Kidney glomerular epithelial cell (primary cell): ENCODE measurements at regions not wholly inside any gene's neighbourhood (a gene's known extent, or its start where the extent isn't known, plus 50 kb on each side); places are given as distances from the start of the nearest gene placed in this dataset.
A peak's percentile ranks its signal among the peaks of the same experiment; 100 is the strongest.

Experiments used
- DNase-seq: peaks from one replicate; lab custom pipeline; 2025; lab: John Stamatoyannopoulos, UW

DNA sequence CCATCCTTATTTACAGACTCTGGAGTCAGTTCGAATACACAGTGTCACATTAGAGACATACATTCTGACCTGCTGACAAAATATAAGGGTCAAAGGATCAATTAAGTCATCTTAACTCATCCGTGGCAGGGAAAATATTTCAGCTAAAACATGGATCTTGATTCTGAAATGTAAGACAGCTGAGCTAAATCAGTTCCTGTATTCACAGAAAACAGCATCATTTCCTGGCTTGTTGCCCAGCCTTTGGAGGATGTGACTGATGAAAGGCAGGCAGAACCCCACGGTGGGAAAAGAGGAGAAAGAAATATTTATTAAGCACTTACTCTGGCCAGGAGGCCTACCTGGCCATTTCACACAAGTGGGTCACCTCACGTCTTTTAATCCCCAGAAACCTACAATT lies 101.9 kb downstream of the GAS2L3 start:
- DNase-seq: peak; percentile 50

DNA sequence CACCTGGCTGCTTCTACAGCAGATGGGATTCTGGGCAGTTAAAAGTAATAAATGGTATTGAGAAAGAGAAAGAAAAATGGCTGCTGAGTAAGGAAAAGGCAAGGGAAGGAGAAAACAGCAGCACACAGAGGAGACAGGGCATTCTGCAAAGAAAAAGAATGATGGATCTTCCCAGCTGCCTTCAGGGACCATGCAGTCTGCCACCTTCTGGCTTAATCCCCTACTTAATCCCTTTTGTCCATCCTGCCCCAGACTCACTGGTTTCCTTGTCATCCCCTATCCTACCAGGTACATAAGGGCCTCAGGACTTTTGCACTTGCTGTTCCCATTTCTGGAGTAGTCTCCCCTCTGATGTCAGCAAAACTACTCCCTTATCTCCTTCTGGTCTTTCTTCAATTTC lies 107.6 kb downstream of the GAS2L3 start:
- DNase-seq: no peak

DNA sequence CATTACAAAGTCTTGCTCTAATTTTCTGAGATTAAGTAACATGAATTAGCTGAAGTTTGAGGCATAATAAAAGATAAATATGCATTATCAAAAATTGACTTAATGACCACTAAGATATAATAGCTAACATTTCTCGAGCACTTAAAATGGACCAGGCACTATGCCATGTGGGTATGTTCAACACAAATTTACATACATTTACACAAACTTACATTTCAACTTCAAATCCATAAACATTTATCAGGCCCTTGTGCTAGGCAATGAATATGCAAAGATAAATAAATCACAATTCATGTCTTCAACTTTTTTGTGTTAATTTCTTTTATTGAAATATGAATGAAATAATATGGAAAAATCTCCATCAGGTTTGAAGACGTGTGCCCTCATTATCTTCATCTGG lies 108.7 kb downstream of the GAS2L3 start:
- no peak for DNase-seq

DNA sequence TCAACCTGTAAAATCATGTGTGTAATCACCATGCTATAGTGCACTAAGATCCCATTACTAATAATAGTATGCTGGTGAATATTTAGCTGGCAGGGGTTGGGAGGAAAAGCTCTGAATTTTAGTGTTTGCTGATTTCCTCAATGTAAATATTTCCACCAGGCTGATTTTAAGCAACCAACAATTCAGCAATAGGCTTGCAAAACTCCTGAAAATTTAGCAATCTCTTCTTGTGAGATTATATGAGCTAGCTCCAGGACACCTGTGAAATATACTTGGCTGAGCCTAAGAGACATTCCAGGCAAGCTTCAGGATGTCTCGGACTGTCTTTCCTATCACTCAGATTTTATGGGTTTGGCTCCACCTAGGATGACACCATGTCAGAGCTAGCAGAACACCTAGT lies 106.9 kb upstream of the ANO4 start:
- no peak for DNase-seq

DNA sequence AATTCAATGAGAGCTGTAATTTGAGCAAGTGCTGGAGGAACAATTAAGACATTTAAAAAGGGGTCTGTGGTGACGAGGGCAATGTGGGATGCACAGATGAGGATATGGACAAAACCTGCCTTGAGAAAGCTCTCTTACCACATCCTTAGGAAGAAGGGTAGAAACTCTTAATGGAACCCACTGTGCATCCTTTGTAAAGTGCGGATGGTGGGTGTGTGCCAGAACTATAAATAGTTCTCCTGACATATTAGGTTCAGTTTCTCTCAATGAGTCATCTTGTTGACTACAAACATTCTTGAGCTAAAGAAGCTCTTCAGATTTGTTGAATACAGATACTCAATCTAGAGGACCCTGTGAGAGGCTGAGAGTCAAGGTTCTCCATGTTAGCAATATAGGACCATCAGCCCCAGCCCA lies 106.1 kb upstream of the ANO4 start:
- no peak for DNase-seq

DNA sequence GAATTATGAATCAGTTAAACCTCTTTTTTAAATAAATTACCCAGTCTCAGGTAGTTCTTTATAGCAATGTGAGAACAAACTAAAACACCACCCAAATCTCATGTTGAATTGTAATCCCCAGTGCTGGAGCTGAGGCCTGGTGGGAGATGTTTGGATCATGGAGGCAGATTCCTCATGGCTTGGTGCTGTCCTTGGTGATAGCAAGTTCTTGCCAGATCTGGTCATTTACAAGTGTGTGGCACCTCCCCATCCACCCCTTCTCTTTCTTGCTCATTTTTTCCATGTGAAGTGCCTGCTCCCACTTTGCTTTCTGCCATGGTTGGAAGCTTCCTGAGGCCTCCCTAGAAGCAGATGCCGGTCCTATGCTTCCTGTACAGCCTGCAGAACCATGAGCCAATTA lies 102.1 kb upstream of the ANO4 start:
- no peak for DNase-seq

DNA sequence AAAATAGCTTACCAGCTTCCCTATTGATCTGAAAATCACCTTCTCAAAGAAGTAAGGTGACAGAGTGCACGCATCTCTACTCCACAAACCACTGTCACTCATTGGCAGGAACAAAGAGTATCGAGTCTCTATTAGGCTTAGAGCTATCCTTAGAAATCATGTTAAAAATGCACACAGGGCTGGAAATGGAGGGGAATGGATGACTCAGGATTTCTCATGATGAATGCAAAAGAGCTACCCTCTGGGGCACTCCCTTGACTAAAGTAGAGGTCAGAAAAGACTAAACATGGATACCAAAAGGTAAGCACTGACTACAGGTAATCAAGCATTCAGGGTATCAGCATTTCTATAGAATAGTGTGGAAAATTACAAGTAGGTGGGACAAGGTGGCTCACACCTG lies 96.1 kb upstream of the ANO4 start:
- no peak for DNase-seq

DNA sequence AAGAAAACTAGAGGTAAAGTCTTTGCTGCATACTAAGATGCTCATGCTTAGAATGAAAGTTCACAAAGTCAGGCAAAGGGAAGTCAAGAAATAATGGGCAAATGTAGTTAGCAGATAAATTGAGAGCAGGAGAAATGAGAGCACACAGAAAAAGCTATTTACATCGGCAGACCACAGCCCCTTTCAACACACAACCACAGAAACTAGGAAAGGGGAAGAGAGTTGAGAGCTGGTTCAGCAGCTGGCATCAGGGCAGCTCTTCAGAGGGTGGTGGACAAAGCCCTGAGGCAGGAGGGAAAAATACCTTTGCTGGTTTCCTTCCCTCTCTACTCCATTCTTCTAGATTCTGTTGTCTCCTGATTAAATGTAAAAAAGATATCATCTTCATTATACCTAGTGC lies 95.4 kb upstream of the ANO4 start:
- DNase-seq: no peak

DNA sequence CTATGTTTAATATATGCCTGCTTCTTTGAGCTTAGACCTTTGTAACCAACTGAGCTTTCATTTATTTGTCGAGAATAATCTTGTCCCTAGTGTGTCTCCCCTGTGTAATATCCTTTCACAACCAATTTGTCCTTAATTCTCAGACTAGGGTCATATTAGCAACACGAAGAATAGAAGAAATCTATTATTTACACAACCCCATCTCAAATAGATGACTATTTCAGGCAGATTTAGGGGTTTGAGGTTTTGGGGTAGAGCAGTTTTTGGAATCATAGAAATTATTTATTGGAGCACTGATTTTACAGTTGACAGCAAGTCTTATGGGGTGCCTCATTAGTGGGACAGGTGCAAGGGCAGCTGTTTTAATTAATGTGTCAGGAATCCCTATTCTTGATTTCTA lies 91.2 kb upstream of the ANO4 start:
- no peak for DNase-seq

DNA sequence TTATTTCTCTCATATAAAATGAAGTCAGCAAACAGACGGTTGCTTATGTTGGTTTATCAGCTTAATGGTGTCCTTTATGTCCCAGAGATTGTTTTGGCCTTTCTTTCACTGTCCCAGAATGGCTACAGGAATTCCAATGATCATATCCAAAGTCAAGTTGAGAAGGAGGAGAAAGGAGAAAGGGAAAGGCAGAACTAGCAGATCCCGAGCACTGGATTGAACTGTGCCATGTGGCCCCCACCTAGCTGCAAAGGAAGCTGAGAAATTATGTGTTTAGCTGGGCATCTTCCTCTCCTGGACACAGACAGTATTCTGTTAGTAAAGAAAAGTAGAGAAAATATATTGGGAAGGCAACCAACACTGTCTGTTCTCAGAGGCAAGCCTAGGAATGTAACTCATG lies 90.7 kb upstream of the ANO4 start:
- no peak for DNase-seq

DNA sequence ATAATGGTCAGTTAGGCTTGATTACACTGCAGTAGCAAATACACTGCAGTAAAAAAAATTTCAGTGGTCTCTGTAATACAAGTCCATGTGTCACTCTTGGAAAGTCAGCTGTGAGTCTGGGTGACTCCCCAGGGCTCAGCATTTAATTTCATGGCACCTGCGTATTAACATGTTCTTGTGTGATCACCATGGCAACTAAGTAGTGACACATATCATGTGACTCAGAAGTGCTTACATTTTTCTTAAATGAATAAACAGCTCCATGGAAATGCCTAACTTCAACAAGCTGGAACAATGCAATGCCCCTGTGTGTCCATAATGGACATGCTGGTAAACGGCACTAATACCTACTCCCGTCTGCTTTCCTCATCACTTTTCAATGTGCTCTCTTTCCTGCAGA lies 88.5 kb upstream of the ANO4 start:
- peak; percentile 38 for DNase-seq

DNA sequence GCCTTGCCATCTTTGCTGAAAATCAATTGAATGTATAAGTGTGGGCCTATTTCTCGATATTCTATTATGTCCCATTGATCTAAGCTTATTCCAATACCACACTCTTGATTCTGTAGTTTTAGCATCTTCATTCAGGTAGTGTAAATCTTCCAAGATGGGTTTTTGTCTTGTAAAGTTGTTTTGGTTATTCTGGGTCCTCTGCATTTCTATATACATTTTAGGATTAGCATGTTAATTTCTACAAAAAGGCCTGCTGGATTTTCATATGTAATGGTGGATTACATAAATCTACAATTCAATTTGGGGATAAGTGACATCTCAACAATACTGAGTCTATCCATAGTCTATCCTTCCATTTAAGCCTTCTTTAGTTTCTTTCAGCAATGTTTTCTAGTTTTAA lies 86.0 kb upstream of the ANO4 start:
- no peak for DNase-seq

DNA sequence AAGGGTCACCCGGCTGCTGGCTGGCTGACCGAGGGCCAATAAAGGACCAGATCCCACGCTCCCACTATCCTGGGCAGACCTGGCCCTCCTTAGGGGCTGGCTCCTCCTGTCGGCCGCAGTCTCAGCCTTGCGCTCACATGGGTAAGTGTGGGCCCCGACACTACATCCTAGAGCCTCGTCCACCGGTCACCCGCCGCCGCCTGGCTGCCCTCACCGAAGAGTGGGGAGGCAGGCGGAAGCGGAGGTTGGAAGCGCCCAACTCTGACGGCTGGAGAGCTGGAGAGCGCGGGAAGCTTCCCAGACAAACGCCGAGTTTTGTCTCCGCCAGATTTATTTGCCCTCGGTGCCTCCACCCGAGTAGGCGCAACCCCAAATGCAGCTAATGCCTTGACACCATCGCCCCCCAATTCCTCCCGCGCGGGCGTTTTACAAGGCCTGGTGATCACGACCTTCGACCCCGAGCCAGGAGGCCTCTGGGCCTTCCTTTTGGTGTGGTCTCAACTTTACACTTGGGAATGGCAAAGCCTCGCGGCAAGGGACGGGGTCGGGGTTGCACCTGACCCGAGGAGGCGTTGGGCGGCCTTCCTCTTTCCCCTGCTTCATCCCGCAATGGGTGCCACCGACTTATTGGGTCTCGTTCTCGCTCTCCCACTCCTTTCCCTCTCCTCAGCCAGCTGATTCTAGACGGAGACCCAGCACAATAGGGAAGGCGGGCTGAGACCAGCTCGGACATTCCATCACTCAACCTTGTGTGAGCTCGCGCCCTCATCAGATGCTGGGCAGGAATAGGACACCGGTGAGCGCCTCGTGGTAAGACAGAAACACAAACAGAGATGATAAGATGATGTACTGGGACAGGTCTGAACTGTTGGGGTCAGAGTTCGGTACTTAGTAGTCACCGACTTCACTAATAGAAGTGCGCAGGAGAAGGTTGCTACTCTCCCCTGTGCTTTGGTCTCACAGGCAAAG lies 78.3 kb upstream of the ANO4 start:
- no peak for DNase-seq

DNA sequence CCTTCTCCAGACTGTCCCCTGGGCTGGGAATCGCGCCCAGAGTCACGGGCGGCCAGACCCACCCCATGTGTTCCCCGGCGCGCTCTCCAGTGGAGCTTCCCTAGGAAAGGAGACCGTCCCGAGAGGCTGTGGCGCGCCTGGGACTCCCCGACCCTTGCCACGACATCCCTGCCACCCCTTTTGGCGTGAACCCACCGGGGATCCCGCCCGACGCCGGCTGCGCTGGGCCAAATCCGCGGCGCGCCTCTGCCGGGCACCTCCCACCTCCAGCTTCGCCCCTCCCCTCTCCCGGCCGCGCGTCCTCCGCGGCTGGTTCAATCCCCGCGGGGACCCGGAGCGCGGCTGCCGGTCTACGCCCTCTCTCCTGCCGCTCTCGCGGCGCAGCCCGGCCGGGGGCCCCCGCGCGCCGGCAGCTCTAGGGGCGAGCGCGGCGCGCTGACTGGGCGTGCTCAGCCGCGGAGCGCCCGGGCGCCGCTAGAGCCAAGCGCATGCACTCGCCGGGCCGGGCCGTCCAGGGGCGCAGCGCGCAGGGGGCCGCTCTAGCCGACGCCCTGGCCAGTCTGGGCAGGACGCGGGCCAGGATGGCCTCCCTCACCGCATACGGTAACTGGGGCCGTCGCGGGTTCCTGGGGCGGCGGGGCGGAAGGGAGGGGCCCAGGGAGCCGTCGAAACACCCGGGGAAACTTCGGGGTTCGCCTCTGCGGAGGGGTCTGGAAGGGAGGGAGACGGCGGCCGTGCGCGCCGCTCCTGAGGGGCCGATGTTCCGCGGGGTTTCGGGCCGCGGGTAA lies 77.4 kb upstream of the ANO4 start:
- no peak for DNase-seq

DNA sequence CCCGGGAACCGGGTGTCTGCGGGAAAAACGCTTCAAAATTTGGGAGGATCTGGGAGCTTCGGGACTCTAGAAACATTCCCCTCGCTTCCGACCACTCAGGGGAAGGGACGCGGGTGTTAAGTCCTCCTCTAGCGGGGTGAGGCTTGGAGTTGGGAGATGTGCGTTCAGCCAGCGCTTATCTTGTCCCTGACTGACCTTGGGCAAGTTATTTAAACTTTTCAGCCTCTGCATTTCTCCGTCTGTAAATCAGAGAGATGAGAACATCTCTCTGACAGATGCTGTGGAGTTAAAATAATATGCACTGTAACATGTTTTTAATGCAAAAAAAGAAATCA lies 76.9 kb upstream of the ANO4 start:
- no peak for DNase-seq

DNA sequence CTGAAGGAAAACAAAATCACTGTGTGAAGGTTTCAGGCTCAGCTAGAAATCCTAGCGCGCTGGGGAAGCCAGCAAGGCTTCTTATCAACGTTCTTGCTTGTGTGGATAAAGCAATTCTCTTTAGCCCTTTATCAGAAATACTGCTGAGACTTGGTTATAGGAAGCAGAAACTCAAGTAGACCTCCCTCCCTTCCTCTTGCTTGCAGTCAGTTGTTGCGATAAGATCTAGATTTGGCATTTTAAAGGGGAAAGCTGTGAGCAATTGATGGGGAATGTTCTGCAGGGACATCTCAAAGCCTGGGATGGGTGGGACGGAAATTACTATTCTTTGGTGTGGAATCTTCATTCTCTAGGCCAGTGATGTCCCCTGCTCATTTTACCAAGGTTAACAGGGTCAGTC lies 76.4 kb upstream of the ANO4 start:
- no peak for DNase-seq

DNA sequence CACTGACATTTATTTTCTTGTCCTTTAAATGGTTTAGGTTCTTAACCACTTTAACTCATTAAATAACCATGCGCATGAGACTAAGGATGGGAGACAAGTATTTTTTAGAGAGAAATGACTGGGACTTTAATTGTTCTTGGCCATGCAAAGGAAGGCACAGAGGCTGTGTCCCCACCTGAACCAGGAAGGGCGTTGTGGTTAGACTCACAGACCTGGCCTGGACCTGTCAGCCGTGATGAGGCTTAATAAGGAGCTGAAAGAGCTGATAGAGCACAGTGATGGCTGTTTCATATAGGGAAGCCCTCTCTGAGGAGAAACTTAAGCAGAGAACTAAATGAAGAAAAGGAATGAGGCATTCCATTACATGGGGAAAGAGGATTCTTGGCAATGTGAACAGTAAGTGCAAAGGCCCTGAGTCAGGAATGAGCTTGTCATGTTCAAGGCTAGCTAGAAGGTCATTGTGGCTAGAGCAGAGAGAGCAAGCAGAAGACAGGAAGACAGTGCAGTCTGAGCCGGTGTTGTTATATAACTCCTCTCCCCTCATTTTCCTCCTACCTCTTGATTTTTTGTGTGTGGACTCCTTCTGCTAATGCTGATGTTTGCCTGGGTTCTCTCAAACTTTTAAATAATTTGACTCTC lies 74.4 kb upstream of the ANO4 start:
- DNase-seq: no peak

DNA sequence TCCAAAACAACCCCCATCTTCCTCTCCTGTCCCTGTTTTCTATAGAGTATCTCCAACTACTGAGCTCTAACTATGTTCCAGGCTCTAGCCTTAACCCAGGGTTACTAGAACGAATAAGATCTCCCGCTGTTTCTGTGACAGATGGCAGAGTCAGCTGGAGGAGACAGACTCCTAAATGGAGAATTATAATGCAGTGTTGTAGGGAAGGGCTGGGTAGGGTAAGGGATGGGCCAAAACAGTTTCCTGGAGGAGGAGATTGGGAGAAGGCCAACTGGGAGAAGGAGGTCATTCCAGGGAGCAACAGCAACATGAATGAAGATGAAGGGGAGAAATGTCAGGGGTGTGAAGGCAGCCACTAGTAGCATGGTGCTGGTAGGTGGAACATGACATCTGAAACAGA lies 73.4 kb upstream of the ANO4 start:
- no peak for DNase-seq

DNA sequence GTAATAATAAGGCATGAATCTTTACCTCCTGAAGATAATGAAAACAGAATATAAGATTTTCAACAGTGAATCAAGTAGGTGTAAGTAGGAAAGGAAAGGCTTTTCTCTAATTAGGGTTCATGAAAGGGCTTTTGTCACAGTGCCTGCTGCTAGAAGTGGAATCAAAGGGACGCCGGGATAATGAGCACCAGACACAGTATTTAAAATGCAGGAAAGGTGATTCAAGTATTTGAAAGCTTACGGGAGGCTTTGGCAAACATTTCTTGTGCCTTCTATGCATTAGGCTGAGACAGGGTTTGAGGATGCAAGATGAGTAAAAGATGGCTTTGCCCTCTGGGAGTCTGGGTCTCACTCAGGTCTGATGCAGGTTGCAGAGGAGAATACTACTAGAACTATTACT lies 70.5 kb upstream of the ANO4 start:
- no peak for DNase-seq

DNA sequence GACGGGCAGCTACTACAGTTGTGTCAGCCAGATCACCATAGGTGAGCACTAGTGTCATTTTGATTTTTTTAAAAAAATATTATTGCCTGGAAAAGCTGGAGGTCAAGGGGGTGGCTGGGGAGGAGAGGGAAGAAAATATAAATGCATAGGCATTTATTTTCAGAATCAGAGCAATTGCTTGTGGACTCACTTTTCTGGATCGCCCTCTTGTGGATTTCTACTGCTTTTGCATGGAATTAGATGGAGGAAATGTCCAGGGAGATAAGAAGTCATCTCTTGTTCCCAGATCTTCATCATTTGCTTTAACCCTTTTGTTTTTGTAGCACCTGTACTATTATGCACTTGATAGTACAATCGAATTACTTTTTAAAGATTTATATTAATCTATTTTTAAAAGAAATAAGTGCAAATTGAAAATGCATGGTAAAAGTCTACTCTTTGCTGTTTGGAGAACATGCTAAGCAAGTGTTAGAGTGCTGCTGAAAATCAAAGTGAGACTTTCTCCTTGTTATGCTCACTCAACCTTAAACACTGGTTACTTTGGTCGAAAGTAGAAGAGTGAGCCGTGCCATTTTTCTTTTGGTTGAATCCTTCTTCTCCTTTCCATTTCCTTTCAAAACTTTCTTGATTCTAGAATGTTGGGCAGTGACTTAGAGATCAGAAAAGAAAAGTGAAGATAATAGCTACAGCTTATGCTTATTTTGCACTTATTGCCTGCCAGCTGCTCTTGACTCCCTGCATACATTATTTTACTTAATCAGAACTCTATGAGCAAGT lies 60.6 kb upstream of the ANO4 start:
- DNase-seq: peak; percentile 14

DNA sequence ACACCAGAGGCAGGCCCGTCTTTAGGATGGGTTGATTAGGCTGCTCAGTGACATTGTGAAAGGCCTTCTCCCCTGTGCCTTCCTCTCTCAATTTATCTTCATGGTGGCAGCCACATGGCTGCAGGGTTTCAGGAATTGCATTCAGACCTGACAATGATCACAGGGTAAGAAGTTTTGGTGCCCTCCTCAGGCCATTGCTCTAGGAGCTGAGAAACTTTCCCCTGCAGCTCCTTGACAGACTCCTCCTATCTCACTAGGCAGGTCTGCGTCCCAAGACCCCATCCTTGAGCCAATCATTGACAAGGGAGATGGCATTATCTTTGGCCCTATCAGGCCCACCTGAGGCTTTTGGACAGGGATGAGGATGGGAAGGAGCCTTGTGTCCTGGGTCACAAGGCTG lies 57.4 kb upstream of the ANO4 start:
- no peak for DNase-seq

DNA sequence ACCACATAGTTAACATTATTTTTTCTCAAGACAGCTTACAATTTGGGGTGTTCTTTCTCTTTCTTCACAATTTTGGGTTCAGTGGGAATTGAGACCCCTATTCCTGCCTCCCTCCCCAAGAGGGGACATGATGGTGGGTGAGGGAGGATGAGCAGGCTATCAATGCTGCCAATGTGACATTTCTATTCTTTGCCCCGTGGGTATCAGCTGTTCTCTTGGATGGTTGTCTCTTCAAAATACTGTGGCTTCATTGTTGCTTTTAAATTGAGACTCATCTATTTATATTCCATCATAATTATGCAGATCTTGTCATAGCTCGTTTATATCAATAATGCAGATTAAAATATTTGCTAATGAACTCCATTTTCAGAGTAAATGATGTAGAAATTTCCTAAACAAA lies 56.5 kb upstream of the ANO4 start:
- no peak for DNase-seq
